ENCODE measurements at regions not wholly inside any gene's neighbourhood (a gene's known extent, or its start where the extent isn't known, plus 50 kb on each side); places are given as distances from the start of the nearest gene placed in this dataset.

DNA sequence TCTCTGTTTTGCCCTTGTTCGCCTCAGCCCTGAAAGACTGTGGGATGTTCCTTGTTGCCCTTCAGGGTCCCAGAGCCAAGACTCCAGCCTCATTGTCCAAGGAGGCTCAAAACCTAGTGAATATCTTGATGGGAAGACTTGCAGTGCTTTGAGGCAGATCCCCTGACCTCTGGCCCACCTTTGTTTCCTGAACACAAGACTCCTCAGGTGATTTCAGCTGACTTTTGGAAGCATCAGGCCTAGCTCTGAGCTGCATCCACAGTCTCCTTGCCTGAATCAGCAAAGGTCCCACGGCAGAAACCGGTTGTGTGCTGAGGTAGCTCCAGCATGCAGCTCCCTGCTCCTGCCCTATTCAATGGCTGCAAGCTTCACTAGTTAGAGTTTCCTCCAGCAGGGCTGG lies 159.3 kb upstream of the B3GAT1 start:
- TF ChIP-seq, protein P1, sequence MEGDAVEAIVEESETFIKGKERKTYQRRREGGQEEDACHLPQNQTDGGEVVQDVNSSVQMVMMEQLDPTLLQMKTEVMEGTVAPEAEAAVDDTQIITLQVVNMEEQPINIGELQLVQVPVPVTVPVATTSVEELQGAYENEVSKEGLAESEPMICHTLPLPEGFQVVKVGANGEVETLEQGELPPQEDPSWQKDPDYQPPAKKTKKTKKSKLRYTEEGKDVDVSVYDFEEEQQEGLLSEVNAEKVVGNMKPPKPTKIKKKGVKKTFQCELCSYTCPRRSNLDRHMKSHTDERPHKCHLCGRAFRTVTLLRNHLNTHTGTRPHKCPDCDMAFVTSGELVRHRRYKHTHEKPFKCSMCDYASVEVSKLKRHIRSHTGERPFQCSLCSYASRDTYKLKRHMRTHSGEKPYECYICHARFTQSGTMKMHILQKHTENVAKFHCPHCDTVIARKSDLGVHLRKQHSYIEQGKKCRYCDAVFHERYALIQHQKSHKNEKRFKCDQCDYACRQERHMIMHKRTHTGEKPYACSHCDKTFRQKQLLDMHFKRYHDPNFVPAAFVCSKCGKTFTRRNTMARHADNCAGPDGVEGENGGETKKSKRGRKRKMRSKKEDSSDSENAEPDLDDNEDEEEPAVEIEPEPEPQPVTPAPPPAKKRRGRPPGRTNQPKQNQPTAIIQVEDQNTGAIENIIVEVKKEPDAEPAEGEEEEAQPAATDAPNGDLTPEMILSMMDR (conservative IDR thresholded peaks at IDR 0.05) = no peak
- TF ChIP-seq EZH2 (IDR thresholded peaks at IDR 0.05; ENCODE audit: low read depth) = no peak
